ENCODE measurements at regions not wholly inside any gene's neighbourhood (a gene's known extent, or its start where the extent isn't known, plus 50 kb on each side); places are given as distances from the start of the nearest gene placed in this dataset.

- Histone ChIP-seq H3K4ac (ENCODE audit: low read depth, low read length) (no peak overlapping the region), H3K4me1 (ENCODE audit: control insufficient read depth in 1 of 2, insufficient read depth in 2 of 2, low read length in 2 of 2) (no peaks in the 10 kb centered on the region), H2AK5ac (ENCODE audit: low read length) (no peak overlapping the region), H4K8ac (ENCODE audit: low read depth, low read length) (no peak overlapping the region), H3K14ac (ENCODE audit: low read length) (no peak overlapping the region), H2BK5ac (ENCODE audit: low read depth, low read length, poor library complexity) (no peak overlapping the region), H3K4me2 (ENCODE audit: low read length) (no peak overlapping the region), H4K91ac (ENCODE audit: low read depth, low read length) (no peak overlapping the region), H3K79me2 (ENCODE audit: control insufficient read depth, insufficient read depth, low read length, poor library complexity) (no peaks in the 10 kb centered on the region), H3K18ac (ENCODE audit: low read length) (no peak overlapping the region), H3K9ac (ENCODE audit: low read length) (no peak overlapping the region), H3K23ac (ENCODE audit: low read length) (no peak overlapping the region), H3K36me3 (ENCODE audit: control insufficient read depth in 1 of 2, insufficient read depth in 2 of 2, low read length in 2 of 2) (no peaks in the 10 kb centered on the region), H4K12ac (ENCODE audit: low read depth, low read length) (no peak overlapping the region), H3K27ac (ENCODE audit: low read depth, low read length) (no peak overlapping the region), H2AFZ (ENCODE audit: insufficient read depth, low read length, poor library complexity) (no peak overlapping the region), H3K27me3 (ENCODE audit: insufficient read depth, low read length) (no peaks in the 10 kb centered on the region), H3K79me1 (ENCODE audit: low read length) (no peaks in the 10 kb centered on the region), H2BK120ac (ENCODE audit: insufficient read depth, low read length, poor library complexity) (no peak overlapping the region), H2BK12ac (ENCODE audit: low read length) (no peak overlapping the region), H3K4me3 (ENCODE audit: low read depth, low read length) (no peak overlapping the region), H3K9me3 (ENCODE audit: insufficient read depth, low read depth, low read length) (peaks cover 2% of the 10 kb centered on the region)
- DNase-seq: no peak
- WGBS (ENCODE audit: extremely low coverage, insufficient coverage, insufficient read length): no CpG with 5 or more reads among the region's 9 CpGs
These were observed 87.7 kb upstream of the SHISA3 start for GRCh38 chr4:42309361-42310260.

- no peaks in the 10 kb centered on the region for H3K4me1 ChIP-seq (ENCODE audit: control insufficient read depth in 1 of 2, insufficient read depth in 2 of 2, low read length in 2 of 2)
- H3K36me3 ChIP-seq (ENCODE audit: control insufficient read depth in 1 of 2, insufficient read depth in 2 of 2, low read length in 2 of 2): no peaks in the 10 kb centered on the region
- no peak overlapping the region for H4K12ac ChIP-seq (ENCODE audit: low read depth, low read length)
- peaks cover 3% of the 10 kb centered on the region for H3K9me3 ChIP-seq (ENCODE audit: insufficient read depth, low read depth, low read length)
- no peak overlapping the region for H3K9ac ChIP-seq (ENCODE audit: low read length)
- no peak overlapping the region for H3K4me2 ChIP-seq (ENCODE audit: low read length)
- DNase-seq: no peak
- H3K18ac ChIP-seq (ENCODE audit: low read length): no peak overlapping the region
- no peak overlapping the region for H2BK120ac ChIP-seq (ENCODE audit: insufficient read depth, low read length, poor library complexity)
- H4K8ac ChIP-seq (ENCODE audit: low read depth, low read length): no peak overlapping the region
- no peak overlapping the region for H3K14ac ChIP-seq (ENCODE audit: low read length)
- H2BK5ac ChIP-seq (ENCODE audit: low read depth, low read length, poor library complexity): no peak overlapping the region
- no peak overlapping the region for H3K23ac ChIP-seq (ENCODE audit: low read length)
- WGBS (ENCODE audit: extremely low coverage, insufficient coverage, insufficient read length): no CpG with 5 or more reads among the region's 5 CpGs
- no peak overlapping the region for H2BK12ac ChIP-seq (ENCODE audit: low read length)
- no peak overlapping the region for H3K4ac ChIP-seq (ENCODE audit: low read depth, low read length)
- no peak overlapping the region for H3K27ac ChIP-seq (ENCODE audit: low read depth, low read length)
- H3K79me2 ChIP-seq (ENCODE audit: control insufficient read depth, insufficient read depth, low read length, poor library complexity): no peaks in the 10 kb centered on the region
- no peak overlapping the region for H3K4me3 ChIP-seq (ENCODE audit: low read depth, low read length)
- H2AK5ac ChIP-seq (ENCODE audit: low read length): no peak overlapping the region
- no peak overlapping the region for H4K91ac ChIP-seq (ENCODE audit: low read depth, low read length)
- no peak overlapping the region for H2AFZ ChIP-seq (ENCODE audit: insufficient read depth, low read length, poor library complexity)
- H3K27me3 ChIP-seq (ENCODE audit: insufficient read depth, low read length): no peaks in the 10 kb centered on the region
- H3K79me1 ChIP-seq (ENCODE audit: low read length): no peaks in the 10 kb centered on the region
These were observed 86.9 kb upstream of the SHISA3 start for GRCh38 chr4:42310358-42310757.

- H4K12ac ChIP-seq (ENCODE audit: low read depth, low read length): no peak overlapping the region
- H3K4me3 ChIP-seq (ENCODE audit: low read depth, low read length): no peak overlapping the region
- no peak overlapping the region for H4K8ac ChIP-seq (ENCODE audit: low read depth, low read length)
- H3K14ac ChIP-seq (ENCODE audit: low read length): no peak overlapping the region
- H3K9ac ChIP-seq (ENCODE audit: low read length): no peak overlapping the region
- H3K27ac ChIP-seq (ENCODE audit: low read depth, low read length): no peak overlapping the region
- no peak overlapping the region for H3K23ac ChIP-seq (ENCODE audit: low read length)
- no peak overlapping the region for H2BK12ac ChIP-seq (ENCODE audit: low read length)
- H2AFZ ChIP-seq (ENCODE audit: insufficient read depth, low read length, poor library complexity): no peak overlapping the region
- no peak overlapping the region for H4K91ac ChIP-seq (ENCODE audit: low read depth, low read length)
- H3K4me2 ChIP-seq (ENCODE audit: low read length): no peak overlapping the region
- no peak overlapping the region for H2BK120ac ChIP-seq (ENCODE audit: insufficient read depth, low read length, poor library complexity)
- H3K9me3 ChIP-seq (ENCODE audit: insufficient read depth, low read depth, low read length): peaks cover 4% of the 10 kb centered on the region
- H3K4me1 ChIP-seq (ENCODE audit: control insufficient read depth in 1 of 2, insufficient read depth in 2 of 2, low read length in 2 of 2): no peaks in the 10 kb centered on the region
- H3K79me1 ChIP-seq (ENCODE audit: low read length): no peaks in the 10 kb centered on the region
- WGBS (ENCODE audit: extremely low coverage, insufficient coverage, insufficient read length): no CpG with 5 or more reads among the region's 5 CpGs
- no peaks in the 10 kb centered on the region for H3K36me3 ChIP-seq (ENCODE audit: control insufficient read depth in 1 of 2, insufficient read depth in 2 of 2, low read length in 2 of 2)
- no peak for DNase-seq
- no peak overlapping the region for H3K18ac ChIP-seq (ENCODE audit: low read length)
- H3K4ac ChIP-seq (ENCODE audit: low read depth, low read length): no peak overlapping the region
- no peaks in the 10 kb centered on the region for H3K27me3 ChIP-seq (ENCODE audit: insufficient read depth, low read length)
- H2BK5ac ChIP-seq (ENCODE audit: low read depth, low read length, poor library complexity): no peak overlapping the region
- H3K79me2 ChIP-seq (ENCODE audit: control insufficient read depth, insufficient read depth, low read length, poor library complexity): no peaks in the 10 kb centered on the region
- H2AK5ac ChIP-seq (ENCODE audit: low read length): no peak overlapping the region
These were observed 86.5 kb upstream of the SHISA3 start for GRCh38 chr4:42310806-42311205.

- Histone ChIP-seq H2BK120ac (ENCODE audit: insufficient read depth, low read length, poor library complexity) (no peak overlapping the region), H4K8ac (ENCODE audit: low read depth, low read length) (no peak overlapping the region), H3K9ac (ENCODE audit: low read length) (no peak overlapping the region), H3K4me1 (ENCODE audit: control insufficient read depth in 1 of 2, insufficient read depth in 2 of 2, low read length in 2 of 2) (no peaks in the 10 kb centered on the region), H3K14ac (ENCODE audit: low read length) (no peak overlapping the region), H2BK5ac (ENCODE audit: low read depth, low read length, poor library complexity) (no peak overlapping the region), H3K9me3 (ENCODE audit: insufficient read depth, low read depth, low read length) (peaks cover 3% of the 10 kb centered on the region), H3K36me3 (ENCODE audit: control insufficient read depth in 1 of 2, insufficient read depth in 2 of 2, low read length in 2 of 2) (no peaks in the 10 kb centered on the region), H3K4me2 (ENCODE audit: low read length) (no peak overlapping the region), H3K4ac (ENCODE audit: low read depth, low read length) (no peak overlapping the region), H3K23ac (ENCODE audit: low read length) (no peak overlapping the region), H2AFZ (ENCODE audit: insufficient read depth, low read length, poor library complexity) (no peak overlapping the region), H3K27me3 (ENCODE audit: insufficient read depth, low read length) (no peaks in the 10 kb centered on the region), H3K27ac (ENCODE audit: low read depth, low read length) (no peak overlapping the region), H3K4me3 (ENCODE audit: low read depth, low read length) (no peak overlapping the region), H3K79me1 (ENCODE audit: low read length) (no peaks in the 10 kb centered on the region), H3K18ac (ENCODE audit: low read length) (no peak overlapping the region), H2BK12ac (ENCODE audit: low read length) (no peak overlapping the region), H4K91ac (ENCODE audit: low read depth, low read length) (no peak overlapping the region), H4K12ac (ENCODE audit: low read depth, low read length) (no peak overlapping the region), H2AK5ac (ENCODE audit: low read length) (no peak overlapping the region), H3K79me2 (ENCODE audit: control insufficient read depth, insufficient read depth, low read length, poor library complexity) (no peaks in the 10 kb centered on the region)
- no peak for DNase-seq
- WGBS (ENCODE audit: extremely low coverage, insufficient coverage, insufficient read length): no CpG with 5 or more reads among the region's 3 CpGs
These were observed 85.7 kb upstream of the SHISA3 start for GRCh38 chr4:42311591-42311990.
